Esophagus (tissue), 2 donors: ENCODE measurements at regions not wholly inside any gene's neighbourhood (a gene's known extent, or its start where the extent isn't known, plus 50 kb on each side); places are given as distances from the start of the nearest gene placed in this dataset.

Experiments used
- H3K27ac ChIP-seq, 2 donors: one replicate each; pipeline ENCODE4 v1.5.1; 2013; ENCODE audit warnings: low read depth in 2 of 2, mild to moderate bottlenecking in 2 of 2, inconsistent platforms in 1 of 2, low read length in 1 of 2, moderate library complexity in 1 of 2
- H3K27me3 ChIP-seq, 2 donors: one replicate each; pipeline ENCODE4 v1.6.1; 2013; ENCODE audit warnings: low read length in 2 of 2, control low read depth in 1 of 2, mild to moderate bottlenecking in 1 of 2; ENCODE audit not compliant: insufficient read depth in 2 of 2, control insufficient read depth in 1 of 2
- H3K36me3 ChIP-seq, 2 donors: one replicate each; pipeline ENCODE4 v1.6.1; 2013; ENCODE audit warnings: low read length in 1 of 2; ENCODE audit not compliant: control insufficient read depth in 2 of 2, insufficient read depth in 2 of 2
- H3K4me1 ChIP-seq, 2 donors: one replicate each; pipeline ENCODE4 v1.6.1; 2013; ENCODE audit warnings: low read length in 1 of 2; ENCODE audit not compliant: control insufficient read depth in 2 of 2, insufficient read depth in 2 of 2
- H3K4me3 ChIP-seq, 2 donors: one replicate each; pipeline ENCODE4 v1.5.1; 2013; ENCODE audit warnings: low read length in 2 of 2, mild to moderate bottlenecking in 2 of 2, low read depth in 1 of 2, moderate library complexity in 1 of 2
- H3K9me3 ChIP-seq, 2 donors: one replicate each; pipeline ENCODE4 v1.6.1; 2013; ENCODE audit warnings: mild to moderate bottlenecking in 2 of 2, low read depth in 1 of 2, low read length in 1 of 2, moderate library complexity in 1 of 2; ENCODE audit not compliant: control insufficient read depth in 2 of 2, insufficient read depth in 1 of 2
- WGBS, 2 donors: extraction: QIAGEN DNeasy Blood & Tissue Kit; methylation state at CpG; one replicate each; pipeline ENCODE4 v1.1.7; 2013; 5-methylcytosine and 5-hydroxymethylcytosine counted together
- donor health status: healthy with polysubstance abuse.
- donor health status: Bipolar disorder and iron deficiency.

- H3K36me3 ChIP-seq = no peaks in the 10 kb centered on the region
- no peak overlapping the region for H3K27ac ChIP-seq
- no peaks in the 10 kb centered on the region for H3K4me1 ChIP-seq
- H3K4me3 ChIP-seq = no peak overlapping the region
- H3K27me3 ChIP-seq = no peaks in the 10 kb centered on the region
- no peaks in the 10 kb centered on the region for H3K9me3 ChIP-seq
Measured at GRCh38 chr3:166340604-166341266, 503.5 kb upstream of the BCHE start.

GRCh38 chr3:166324401-166324800 lies 487.2 kb upstream of the BCHE start:
- Histone ChIP-seq H3K9me3 (no peaks in the 10 kb centered on the region), H3K36me3 (no peaks in the 10 kb centered on the region), H3K27ac (no peak overlapping the region), H3K27me3 (no peaks in the 10 kb centered on the region), H3K4me3 (no peak overlapping the region), H3K4me1 (no peaks in the 10 kb centered on the region)
- 84 to 87% methylated on average over 5 of the region's 5 CpGs for WGBS, 2 donors

GRCh38 chr3:166322391-166322790 lies 485.2 kb upstream of the BCHE start:
- no peaks in the 10 kb centered on the region for H3K4me1 ChIP-seq
- peaks cover 0 to 3% of the 10 kb centered on the region in 2 donors for H3K9me3 ChIP-seq
- WGBS, 2 donors = 65 to 69% methylated on average over 1 of the region's 1 CpG
- H3K4me3 ChIP-seq = no peak overlapping the region
- H3K27me3 ChIP-seq = no peaks in the 10 kb centered on the region
- no peaks in the 10 kb centered on the region for H3K36me3 ChIP-seq
- H3K27ac ChIP-seq = no peak overlapping the region

GRCh38 chr3:166307756-166308350 lies 470.6 kb upstream of the BCHE start:
- Histone ChIP-seq H3K4me1 (no peaks in the 10 kb centered on the region), H3K36me3 (no peaks in the 10 kb centered on the region), H3K27ac (no peak overlapping the region), H3K4me3 (no peak overlapping the region), H3K9me3 (no peaks in the 10 kb centered on the region), H3K27me3 (no peaks in the 10 kb centered on the region)
- 54 to 61% methylated on average over 3 of the region's 3 CpGs for WGBS, 2 donors

GRCh38 chr3:166304584-166304983 lies 467.4 kb upstream of the BCHE start:
- Histone ChIP-seq H3K4me3 (no peak overlapping the region), H3K9me3 (no peaks in the 10 kb centered on the region), H3K27ac (no peak overlapping the region), H3K36me3 (no peaks in the 10 kb centered on the region), H3K27me3 (no peaks in the 10 kb centered on the region), H3K4me1 (no peaks in the 10 kb centered on the region)
- WGBS, 2 donors = 41 to 54% methylated on average over 4 of the region's 4 CpGs

- Histone ChIP-seq H3K36me3 (no peaks in the 10 kb centered on the region), H3K4me1 (no peaks in the 10 kb centered on the region), H3K9me3 (no peaks in the 10 kb centered on the region), H3K27ac (no peak overlapping the region), H3K4me3 (no peak overlapping the region), H3K27me3 (no peaks in the 10 kb centered on the region)
Measured at GRCh38 chr3:166303681-166304080, 466.5 kb upstream of the BCHE start.

- 69 to 78% methylated on average over 2 of the region's 2 CpGs for WGBS, 2 donors
- Histone ChIP-seq H3K4me3 (no peak overlapping the region), H3K36me3 (no peaks in the 10 kb centered on the region), H3K27me3 (no peaks in the 10 kb centered on the region), H3K27ac (no peak overlapping the region), H3K4me1 (no peaks in the 10 kb centered on the region), H3K9me3 (no peaks in the 10 kb centered on the region)
Measured at GRCh38 chr3:166302331-166302730, 465.1 kb upstream of the BCHE start.

- H3K4me3 ChIP-seq = no peak overlapping the region
- H3K27me3 ChIP-seq = no peaks in the 10 kb centered on the region
- no peaks in the 10 kb centered on the region for H3K9me3 ChIP-seq
- H3K27ac ChIP-seq = no peak overlapping the region
- WGBS, 2 donors = 58 to 65% methylated on average over 5 of the region's 5 CpGs
- H3K4me1 ChIP-seq = no peaks in the 10 kb centered on the region
- no peaks in the 10 kb centered on the region for H3K36me3 ChIP-seq
Measured at GRCh38 chr3:166296179-166296783, 459.1 kb upstream of the BCHE start.

- Histone ChIP-seq H3K27ac (no peak overlapping the region), H3K9me3 (no peaks in the 10 kb centered on the region), H3K4me3 (no peak overlapping the region), H3K27me3 (no peaks in the 10 kb centered on the region), H3K36me3 (no peaks in the 10 kb centered on the region), H3K4me1 (no peaks in the 10 kb centered on the region)
- WGBS, 2 donors = 59 to 63% methylated on average over 5 of the region's 5 CpGs
Measured at GRCh38 chr3:166291186-166291955, 454.1 kb upstream of the BCHE start.
